ENCODE measurements at regions not wholly inside any gene's neighbourhood (a gene's known extent, or its start where the extent isn't known, plus 50 kb on each side); places are given as distances from the start of the nearest gene placed in this dataset.

- TF ChIP-seq CTCF (IDR thresholded peaks at IDR 0.05) = no peak
- no peak for TF ChIP-seq EP300 (IDR thresholded peaks at IDR 0.05; ENCODE audit: borderline replicate concordance in 1 of 2, low read depth in 1 of 2, low read length in 1 of 2)
- no peak for TF ChIP-seq RXRA (IDR thresholded peaks at IDR 0.05; ENCODE audit: borderline replicate concordance, low read depth)
- no peak for TF ChIP-seq NRF1 (IDR thresholded peaks at IDR 0.05; ENCODE audit: low read depth, low read length)
- TF ChIP-seq GABPA (IDR thresholded peaks at IDR 0.05; ENCODE audit: low read depth) = no peak
- TF ChIP-seq REST (IDR thresholded peaks at IDR 0.05; ENCODE audit: low read depth, low read length) = no peak
- TF ChIP-seq USF2 (IDR thresholded peaks at IDR 0.05; ENCODE audit: borderline replicate concordance, low read depth, low read length) = no peak
- TF ChIP-seq RFX5 (IDR thresholded peaks at IDR 0.05; ENCODE audit: low read length) = no peak
Measured at GRCh38 chrX:23168291-23168690, 166.4 kb upstream of the PTCHD1 start.
